Breast epithelium (tissue), 3 donors: ENCODE measurements at regions not wholly inside any gene's neighbourhood (a gene's known extent, or its start where the extent isn't known, plus 50 kb on each side); places are given as distances from the start of the nearest gene placed in this dataset.

Experiments
- POLR2A ChIP-seq: fragments of 450-650 bp; IDR thresholded peaks from one replicate; pipeline ENCODE4 v1.6.1; 2016; ENCODE audit warnings: antibody characterized with exemption, mild to moderate bottlenecking, moderate library complexity
- POLR2AphosphoS5 ChIP-seq, 3 donors: sonication (generic); formaldehyde crosslinking; IDR thresholded peaks; one replicate each; pipeline ENCODE4 v1.6.1; 2017; ENCODE audit warnings: antibody characterized with exemption in 3 of 3

- no peak for TF ChIP-seq POLR2AphosphoS5 (IDR thresholded peaks at IDR 0.05)
- no peak for TF ChIP-seq POLR2A
Measured at GRCh38 chr10:31614611-31615010, 295.6 kb downstream of the ZEB1 start.
